ENCODE measurements at regions not wholly inside any gene's neighbourhood (a gene's known extent, or its start where the extent isn't known, plus 50 kb on each side); places are given as distances from the start of the nearest gene placed in this dataset.

DNA sequence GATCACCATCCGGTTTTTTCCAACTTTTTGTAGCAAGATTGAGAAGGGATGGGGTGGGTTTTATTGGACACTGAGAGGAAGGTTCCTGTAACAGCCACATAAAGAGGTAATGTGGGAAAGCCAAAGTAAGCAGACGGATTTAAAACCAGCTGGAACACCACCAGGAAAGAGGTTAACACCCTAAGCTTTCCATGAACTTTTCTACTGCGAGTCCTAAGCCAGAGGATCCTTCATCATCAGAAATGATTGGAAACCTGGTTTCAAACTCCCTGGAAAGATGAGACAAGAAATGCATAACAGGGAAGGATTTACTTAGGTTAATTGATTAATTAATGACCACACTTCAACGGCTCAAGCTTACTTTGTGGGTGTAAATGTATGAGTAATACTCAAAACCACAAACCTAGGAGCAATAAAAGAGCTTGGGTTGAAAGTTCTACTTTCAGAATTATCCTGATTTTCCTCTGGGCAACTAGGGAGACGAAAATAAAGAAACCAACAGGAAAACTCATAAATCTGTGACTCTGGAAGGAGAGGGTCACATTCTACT, 91.5 kb downstream of the COX18 start:
- 76% methylated on average over 5 of the region's 5 CpGs for WGBS

GRCh38 chr4:72975488-72975784, 94.1 kb downstream of the COX18 start:
- Histone ChIP-seq H3K27ac (ENCODE audit: low read depth in 1 of 2, low read length in 2 of 2) (no peak overlapping the region), H3K4me3 (ENCODE audit: low read depth in 1 of 3, low read length in 3 of 3) (no peak overlapping the region), H3K27me3 (ENCODE audit: control insufficient read depth in 4 of 4, insufficient read depth in 4 of 4, low read length in 3 of 4) (no peaks in the 10 kb centered on the region), H3K4me1 (ENCODE audit: control insufficient read depth in 4 of 4, insufficient read depth in 4 of 4, low read length in 3 of 4) (no peaks in the 10 kb centered on the region), H3K9me3 (ENCODE audit: control insufficient read depth in 4 of 4, low read length in 3 of 4) (no peaks in the 10 kb centered on the region), H3K36me3 (ENCODE audit: control insufficient read depth in 4 of 4, insufficient read depth in 3 of 4, low read depth in 1 of 4, low read length in 3 of 4) (no peaks in the 10 kb centered on the region), H3K9ac (ENCODE audit: low read depth in 1 of 2, low read length in 2 of 2) (no peak overlapping the region)
- DNase-seq (ENCODE audit: low spot score) = no peak
- TF ChIP-seq, protein P1, sequence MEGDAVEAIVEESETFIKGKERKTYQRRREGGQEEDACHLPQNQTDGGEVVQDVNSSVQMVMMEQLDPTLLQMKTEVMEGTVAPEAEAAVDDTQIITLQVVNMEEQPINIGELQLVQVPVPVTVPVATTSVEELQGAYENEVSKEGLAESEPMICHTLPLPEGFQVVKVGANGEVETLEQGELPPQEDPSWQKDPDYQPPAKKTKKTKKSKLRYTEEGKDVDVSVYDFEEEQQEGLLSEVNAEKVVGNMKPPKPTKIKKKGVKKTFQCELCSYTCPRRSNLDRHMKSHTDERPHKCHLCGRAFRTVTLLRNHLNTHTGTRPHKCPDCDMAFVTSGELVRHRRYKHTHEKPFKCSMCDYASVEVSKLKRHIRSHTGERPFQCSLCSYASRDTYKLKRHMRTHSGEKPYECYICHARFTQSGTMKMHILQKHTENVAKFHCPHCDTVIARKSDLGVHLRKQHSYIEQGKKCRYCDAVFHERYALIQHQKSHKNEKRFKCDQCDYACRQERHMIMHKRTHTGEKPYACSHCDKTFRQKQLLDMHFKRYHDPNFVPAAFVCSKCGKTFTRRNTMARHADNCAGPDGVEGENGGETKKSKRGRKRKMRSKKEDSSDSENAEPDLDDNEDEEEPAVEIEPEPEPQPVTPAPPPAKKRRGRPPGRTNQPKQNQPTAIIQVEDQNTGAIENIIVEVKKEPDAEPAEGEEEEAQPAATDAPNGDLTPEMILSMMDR (IDR thresholded peaks at IDR 0.05; ENCODE audit: low read depth, low read length, missing input control) = no peak
- TF ChIP-seq, protein P2, sequence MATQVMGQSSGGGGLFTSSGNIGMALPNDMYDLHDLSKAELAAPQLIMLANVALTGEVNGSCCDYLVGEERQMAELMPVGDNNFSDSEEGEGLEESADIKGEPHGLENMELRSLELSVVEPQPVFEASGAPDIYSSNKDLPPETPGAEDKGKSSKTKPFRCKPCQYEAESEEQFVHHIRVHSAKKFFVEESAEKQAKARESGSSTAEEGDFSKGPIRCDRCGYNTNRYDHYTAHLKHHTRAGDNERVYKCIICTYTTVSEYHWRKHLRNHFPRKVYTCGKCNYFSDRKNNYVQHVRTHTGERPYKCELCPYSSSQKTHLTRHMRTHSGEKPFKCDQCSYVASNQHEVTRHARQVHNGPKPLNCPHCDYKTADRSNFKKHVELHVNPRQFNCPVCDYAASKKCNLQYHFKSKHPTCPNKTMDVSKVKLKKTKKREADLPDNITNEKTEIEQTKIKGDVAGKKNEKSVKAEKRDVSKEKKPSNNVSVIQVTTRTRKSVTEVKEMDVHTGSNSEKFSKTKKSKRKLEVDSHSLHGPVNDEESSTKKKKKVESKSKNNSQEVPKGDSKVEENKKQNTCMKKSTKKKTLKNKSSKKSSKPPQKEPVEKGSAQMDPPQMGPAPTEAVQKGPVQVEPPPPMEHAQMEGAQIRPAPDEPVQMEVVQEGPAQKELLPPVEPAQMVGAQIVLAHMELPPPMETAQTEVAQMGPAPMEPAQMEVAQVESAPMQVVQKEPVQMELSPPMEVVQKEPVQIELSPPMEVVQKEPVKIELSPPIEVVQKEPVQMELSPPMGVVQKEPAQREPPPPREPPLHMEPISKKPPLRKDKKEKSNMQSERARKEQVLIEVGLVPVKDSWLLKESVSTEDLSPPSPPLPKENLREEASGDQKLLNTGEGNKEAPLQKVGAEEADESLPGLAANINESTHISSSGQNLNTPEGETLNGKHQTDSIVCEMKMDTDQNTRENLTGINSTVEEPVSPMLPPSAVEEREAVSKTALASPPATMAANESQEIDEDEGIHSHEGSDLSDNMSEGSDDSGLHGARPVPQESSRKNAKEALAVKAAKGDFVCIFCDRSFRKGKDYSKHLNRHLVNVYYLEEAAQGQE (IDR thresholded peaks at IDR 0.05) = no peak
- TF ChIP-seq NR2F2 (IDR thresholded peaks at IDR 0.05) (no peak), TAF1 (conservative IDR thresholded peaks at IDR 0.05) (no peak)
- TF ChIP-seq, protein P3, sequence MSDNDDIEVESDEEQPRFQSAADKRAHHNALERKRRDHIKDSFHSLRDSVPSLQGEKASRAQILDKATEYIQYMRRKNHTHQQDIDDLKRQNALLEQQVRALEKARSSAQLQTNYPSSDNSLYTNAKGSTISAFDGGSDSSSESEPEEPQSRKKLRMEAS (IDR thresholded peaks at IDR 0.05) = no peak

More for the DNA sequence above, 91.5 kb downstream of the COX18 start:
- Histone ChIP-seq H3K4me1 (ENCODE audit: control insufficient read depth in 4 of 4, insufficient read depth in 4 of 4, low read length in 3 of 4) (no peaks in the 10 kb centered on the region), H3K27me3 (ENCODE audit: control insufficient read depth in 4 of 4, insufficient read depth in 4 of 4, low read length in 3 of 4) (no peaks in the 10 kb centered on the region), H3K27ac (ENCODE audit: low read depth in 1 of 2, low read length in 2 of 2) (no peak overlapping the region), H3K4me3 (ENCODE audit: low read depth in 1 of 3, low read length in 3 of 3) (no peak overlapping the region), H3K36me3 (ENCODE audit: control insufficient read depth in 4 of 4, insufficient read depth in 3 of 4, low read depth in 1 of 4, low read length in 3 of 4) (no peaks in the 10 kb centered on the region), H3K9me3 (ENCODE audit: control insufficient read depth in 4 of 4, low read length in 3 of 4) (no peaks in the 10 kb centered on the region), H3K9ac (ENCODE audit: low read depth in 1 of 2, low read length in 2 of 2) (no peak overlapping the region)
- no peak for DNase-seq (ENCODE audit: low spot score)
- TF ChIP-seq YY1 (IDR thresholded peaks at IDR 0.05) = no peak
- TF ChIP-seq HNF4A (conservative IDR thresholded peaks at IDR 0.05) = no peak
- no peak for TF ChIP-seq NR2F2 (IDR thresholded peaks at IDR 0.05)
- no peak for TF ChIP-seq EGR1 (IDR thresholded peaks at IDR 0.05; ENCODE audit: low read depth in 2 of 2)
- TF ChIP-seq, protein P1 (IDR thresholded peaks at IDR 0.05; ENCODE audit: low read depth, low read length, missing input control) = no peak
- no peak for TF ChIP-seq GABPA (IDR thresholded peaks at IDR 0.05 in 1 of 2, conservative IDR thresholded peaks at IDR 0.05 in 1 of 2)
- TF ChIP-seq, protein P2 (IDR thresholded peaks at IDR 0.05) = no peak
- TF ChIP-seq, protein P4, sequence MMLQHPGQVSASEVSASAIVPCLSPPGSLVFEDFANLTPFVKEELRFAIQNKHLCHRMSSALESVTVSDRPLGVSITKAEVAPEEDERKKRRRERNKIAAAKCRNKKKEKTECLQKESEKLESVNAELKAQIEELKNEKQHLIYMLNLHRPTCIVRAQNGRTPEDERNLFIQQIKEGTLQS (IDR thresholded peaks at IDR 0.05) = no peak
- TF ChIP-seq RAD21 (IDR thresholded peaks at IDR 0.05) = no peak
- TF ChIP-seq TAF1 (conservative IDR thresholded peaks at IDR 0.05) = no peak
